H1 (cell line): ENCODE measurements at regions not wholly inside any gene's neighbourhood (a gene's known extent, or its start where the extent isn't known, plus 50 kb on each side); places are given as distances from the start of the nearest gene placed in this dataset.

ENCODE experiments used
- CTCF ChIA-PET: fragments of 300-600 bp; sonication (Branson Sonifier 250); formaldehyde crosslinking; loops from one replicate; lab custom pipeline; 2021; ENCODE audit not compliant: partially characterized antibody; lab: Charles Lee
- POLR2A ChIA-PET: fragments of 300-600 bp; sonication (Branson Sonifier 250); formaldehyde crosslinking; loops from one replicate; lab custom pipeline; 2021; ENCODE audit warnings: inconsistent platforms; ENCODE audit not compliant: partially characterized antibody; lab: Charles Lee
- DNase-seq, 2 experiments: peaks; one replicate each; pipeline versions ENCODE4 v3.0.0 to v3.0.0-alpha.2; 2010 to 2022; ENCODE audit warnings: low spot score in 2 of 2, low read depth in 1 of 2, mixed read lengths in 1 of 2
- FAIRE-seq: peaks from 2 replicates; lab custom pipeline; 2011; peaks lifted over from hg19 to GRCh38; lab: Jason Lieb, UNC
- H2AFZ ChIP-seq: 2 replicates; pipeline ENCODE4 v1.8.1; 2012; ENCODE audit warnings: low read length, inconsistent platforms
- H2AK5ac ChIP-seq: 2 replicates; pipeline ENCODE4 v1.6.1; 2013; ENCODE audit warnings: low read depth, low read length
- H2BK120ac ChIP-seq: replicated peaks from 2 replicates; pipeline ENCODE3; 2013; ENCODE audit warnings: low read depth, low read length, inconsistent platforms
- H2BK12ac ChIP-seq: 2 replicates; pipeline ENCODE4 v1.6.1; 2013; ENCODE audit warnings: low read depth, low read length
- H2BK15ac ChIP-seq: 2 replicates; pipeline ENCODE4 v1.6.1; 2013; ENCODE audit warnings: low read length
- H2BK20ac ChIP-seq: 2 replicates; pipeline ENCODE4 v1.6.1; 2013; ENCODE audit warnings: low read length
- H2BK5ac ChIP-seq: 2 replicates; pipeline ENCODE4 v1.6.1; 2013; ENCODE audit warnings: low read depth, low read length
- H3K14ac ChIP-seq: 2 replicates; pipeline ENCODE4 v1.6.1; 2013; ENCODE audit warnings: inconsistent platforms; ENCODE audit not compliant: insufficient read length
- H3K18ac ChIP-seq: 2 replicates; pipeline ENCODE4 v1.6.1; 2013; ENCODE audit warnings: low read length; ENCODE audit errors: extremely low read depth
- H3K23ac ChIP-seq: 2 replicates; pipeline ENCODE4 v1.6.1; 2013; ENCODE audit warnings: inconsistent platforms; ENCODE audit not compliant: insufficient read length
- H3K23me2 ChIP-seq: 2 replicates; pipeline ENCODE4 v1.6.1; 2013; ENCODE audit warnings: low read depth, low read length
- H3K27ac ChIP-seq: 2 replicates; pipeline ENCODE4 v1.6.1; 2011; ENCODE audit warnings: low read depth, low read length, inconsistent platforms
- H3K27me3 ChIP-seq, 4 experiments: replicated peaks in 1 of 4; 1 replicate in 1 of 4; 2 replicates in 3 of 4; pipeline versions ENCODE4 v1.6.1 to v1.8.1; 2011 to 2013; ENCODE audit warnings: low read length in 3 of 4, mild to moderate bottlenecking in 3 of 4, inconsistent platforms in 2 of 4, mixed read lengths in 2 of 4, moderate library complexity in 1 of 4; ENCODE audit not compliant: control insufficient read depth in 3 of 4, insufficient read depth in 3 of 4; ENCODE audit errors: extremely low read depth in 1 of 4
- H3K36me3 ChIP-seq, 4 experiments: 2 replicates each; pipeline versions ENCODE4 v1.6.1 to v1.8.1; 2011 to 2013; ENCODE audit warnings: mild to moderate bottlenecking in 4 of 4, low read length in 3 of 4, moderate library complexity in 2 of 4, control low read depth in 1 of 4, inconsistent platforms in 1 of 4; ENCODE audit not compliant: insufficient read depth in 4 of 4, control insufficient read depth in 2 of 4
- H3K4ac ChIP-seq: replicated peaks from 2 replicates; pipeline ENCODE3; 2013; ENCODE audit warnings: low read length, low read depth, mixed read lengths, inconsistent platforms; ENCODE audit not compliant: insufficient read length
- H3K4me1 ChIP-seq, 4 experiments: replicated peaks in 1 of 4; 1 replicate in 1 of 4; 2 replicates in 3 of 4; pipeline versions ENCODE4 v1.6.1 to v1.8.1; 2011 to 2013; ENCODE audit warnings: low read length in 3 of 4, inconsistent platforms in 2 of 4, mixed read lengths in 1 of 4; ENCODE audit not compliant: insufficient read depth in 4 of 4, control insufficient read depth in 3 of 4
- H3K4me2 ChIP-seq, 2 experiments: 2 replicates each; pipeline versions ENCODE4 v1.6.1 to v1.8.1; 2011 to 2013; ENCODE audit warnings: low read depth in 2 of 2, low read length in 2 of 2, control low read depth in 1 of 2, inconsistent platforms in 1 of 2, mild to moderate bottlenecking in 1 of 2; ENCODE audit not compliant: insufficient read depth in 1 of 2
- H3K4me3 ChIP-seq, 4 experiments: fragments of 200-600, 300-600 bp in 1 of 4; sonication (generic), shearing (Covaris generic), sonication (Bioruptor Twin) in 1 of 4; 2 replicates each; pipeline versions ENCODE4 v1.5.1 to v1.8.1; 2011 to 2016; ENCODE audit warnings: low read length in 4 of 4, low read depth in 3 of 4, control low read depth in 2 of 4, inconsistent platforms in 2 of 4, mild to moderate bottlenecking in 2 of 4, mixed read lengths in 1 of 4, moderate library complexity in 1 of 4; ENCODE audit not compliant: insufficient read depth in 2 of 4; ENCODE audit errors: extremely low read depth in 1 of 4
- H3K56ac ChIP-seq: replicated peaks from 2 replicates; pipeline ENCODE3; 2013; ENCODE audit warnings: low read depth, mild to moderate bottlenecking, mixed read lengths, low read length, inconsistent platforms; ENCODE audit not compliant: insufficient read length
- H3K79me1 ChIP-seq: 2 replicates; pipeline ENCODE4 v1.6.1; 2013; ENCODE audit warnings: low read depth, low read length, control low read depth
- H3K79me2 ChIP-seq, 2 experiments: 2 replicates each; pipeline versions ENCODE4 v1.6.1 to v1.8.1; 2012 to 2013; ENCODE audit warnings: low read length in 2 of 2, mild to moderate bottlenecking in 2 of 2, inconsistent platforms in 1 of 2; ENCODE audit not compliant: insufficient read depth in 2 of 2, control insufficient read depth in 1 of 2
- H3K9ac ChIP-seq, 4 experiments: replicated peaks in 1 of 4; 1 replicate in 1 of 4; 2 replicates in 3 of 4; pipeline versions ENCODE4 v1.6.1 to v1.8.1; 2011 to 2013; ENCODE audit warnings: low read depth in 3 of 4, low read length in 3 of 4, control low read depth in 2 of 4, mild to moderate bottlenecking in 2 of 4, moderate library complexity in 2 of 4, inconsistent platforms in 1 of 4; ENCODE audit errors: extremely low read depth in 1 of 4
- H3K9me3 ChIP-seq, 2 experiments: 2 replicates each; pipeline versions ENCODE4 v1.6.1 to v1.8.1; 2012 to 2013; ENCODE audit warnings: mild to moderate bottlenecking in 2 of 2, moderate library complexity in 2 of 2, control low read depth in 1 of 2, inconsistent platforms in 1 of 2, low read depth in 1 of 2, low read length in 1 of 2, mixed read lengths in 1 of 2; ENCODE audit not compliant: insufficient read depth in 2 of 2
- H4K20me1 ChIP-seq, 2 experiments: replicated peaks in 1 of 2; 2 replicates each; pipeline versions ENCODE3 to v1.8.1; 2011 to 2013; ENCODE audit warnings: inconsistent platforms in 2 of 2, low read length in 2 of 2, mild to moderate bottlenecking in 1 of 2; ENCODE audit not compliant: insufficient read depth in 2 of 2, control insufficient read depth in 1 of 2
- H4K5ac ChIP-seq: 2 replicates; pipeline ENCODE4 v1.6.1; 2013; ENCODE audit warnings: low read length, low read depth, mixed read lengths, inconsistent platforms; ENCODE audit not compliant: insufficient read length
- H4K8ac ChIP-seq: 2 replicates; pipeline ENCODE4 v1.8.0; 2013; ENCODE audit warnings: mild to moderate bottlenecking, moderate library complexity, low read length, inconsistent platforms; ENCODE audit not compliant: insufficient read depth; ENCODE audit errors: extremely low read depth
- H4K91ac ChIP-seq: replicated peaks from 2 replicates; pipeline ENCODE3; 2013; ENCODE audit warnings: low read length, mixed read lengths, inconsistent platforms; ENCODE audit not compliant: insufficient read length
- BACH1 ChIP-seq: IDR thresholded peaks from 2 replicates; pipeline ENCODE4 v1.6.1; 2012; ENCODE audit warnings: low read length, improper control_type of control experiment
- CBX5 ChIP-seq: fragments of 300-800, 300-1000 bp; sonication (generic); IDR thresholded peaks from 2 replicates; pipeline ENCODE4 v1.7.1; 2016; ENCODE audit warnings: antibody characterized with exemption, low read length, low read depth
- CREB1 ChIP-seq: IDR thresholded peaks from 2 replicates; pipeline ENCODE4 v1.6.1; 2012; ENCODE audit warnings: inconsistent platforms
- EP300 ChIP-seq, 2 experiments: IDR thresholded peaks; 1 replicate in 1 of 2; 2 replicates in 1 of 2; pipeline ENCODE4 v1.6.1; 2011 to 2012; ENCODE audit warnings: low read depth in 2 of 2, low read length in 2 of 2, mild to moderate bottlenecking in 2 of 2, borderline replicate concordance in 1 of 2, inconsistent platforms in 1 of 2, moderate library complexity in 1 of 2
- GABPA ChIP-seq: IDR thresholded peaks from 2 replicates; pipeline ENCODE4 v1.6.1; 2011; ENCODE audit warnings: mild to moderate bottlenecking, low read length, moderate library complexity, borderline replicate concordance; ENCODE audit not compliant: insufficient read depth
- JUN ChIP-seq: IDR thresholded peaks from 2 replicates; pipeline ENCODE4 v1.6.1; 2011; ENCODE audit warnings: low read depth, mild to moderate bottlenecking, improper control_type of control experiment, low read length
- KDM1A ChIP-seq: fragments of 200-600, 300-600 bp; sonication (generic); IDR thresholded peaks from 2 replicates; pipeline ENCODE4 v1.7.1; 2016; ENCODE audit warnings: mild to moderate bottlenecking, low read length, borderline replicate concordance
- NANOG ChIP-seq: IDR thresholded peaks from 2 replicates; pipeline ENCODE4 v1.6.1; 2011; ENCODE audit warnings: low read length, low read depth, mild to moderate bottlenecking, inconsistent platforms; ENCODE audit not compliant: insufficient read depth, poor library complexity, severe bottlenecking
- POLR2A ChIP-seq, 2 experiments: IDR thresholded peaks; 1 replicate in 1 of 2; 2 replicates in 1 of 2; pipeline ENCODE4 v1.6.1; 2011; ENCODE audit warnings: low read depth in 2 of 2, low read length in 2 of 2, mild to moderate bottlenecking in 2 of 2; ENCODE audit errors: control extremely low read depth in 1 of 2
- RNF2 ChIP-seq: fragments of 200-900, 300-1000 bp; sonication (generic); IDR thresholded peaks from 2 replicates; pipeline ENCODE4 v1.7.1; 2016; ENCODE audit warnings: borderline replicate concordance, low read depth, mild to moderate bottlenecking, antibody characterized with exemption, low read length; ENCODE audit not compliant: poor library complexity, severe bottlenecking; ENCODE audit errors: missing control alignments
- SIN3A ChIP-seq, 2 experiments: IDR thresholded peaks in 1 of 2; conservative IDR thresholded peaks in 1 of 2; 2 replicates each; pipeline ENCODE4 v1.6.1; 2011 to 2012; ENCODE audit warnings: low read length in 2 of 2, improper control_type of control experiment in 1 of 2, low read depth in 1 of 2, mild to moderate bottlenecking in 1 of 2
- SP1 ChIP-seq: IDR thresholded peaks from 2 replicates; pipeline ENCODE4 v1.6.1; 2011; ENCODE audit warnings: low read depth, low read length
- SUZ12 ChIP-seq: fragments of 200-600 bp; sonication (generic); IDR thresholded peaks from 2 replicates; pipeline ENCODE4 v1.6.1; 2012; ENCODE audit warnings: mild to moderate bottlenecking, inconsistent platforms, low read length, moderate library complexity, mixed read lengths
- TEAD4 ChIP-seq: IDR thresholded peaks from 2 replicates; pipeline ENCODE4 v1.6.1; 2012; ENCODE audit warnings: low read depth, low read length, inconsistent platforms, mixed read lengths
- YY1 ChIP-seq: IDR thresholded peaks from 2 replicates; pipeline ENCODE4 v1.6.1; 2011; ENCODE audit warnings: low read depth, mild to moderate bottlenecking, low read length
- WGBS, 2 experiments: shearing (Covaris generic) in 1 of 2; methylation state at CpG; one replicate each; pipeline versions ENCODE4 v1.1.6 to v1.1.7; 2013 to 2015; ENCODE audit warnings: low lambda C conversion rate in 2 of 2, mixed read lengths in 2 of 2, inconsistent platforms in 1 of 2, low coverage in 1 of 2, missing lambda C conversion rate in 1 of 2; ENCODE audit not compliant: insufficient replicate concordance in 2 of 2, insufficient coverage in 1 of 2, insufficient read length in 1 of 2; ENCODE audit errors: extremely low coverage in 1 of 2, missing lambda C conversion rate in 1 of 2; 5-methylcytosine and 5-hydroxymethylcytosine counted together

DNA sequence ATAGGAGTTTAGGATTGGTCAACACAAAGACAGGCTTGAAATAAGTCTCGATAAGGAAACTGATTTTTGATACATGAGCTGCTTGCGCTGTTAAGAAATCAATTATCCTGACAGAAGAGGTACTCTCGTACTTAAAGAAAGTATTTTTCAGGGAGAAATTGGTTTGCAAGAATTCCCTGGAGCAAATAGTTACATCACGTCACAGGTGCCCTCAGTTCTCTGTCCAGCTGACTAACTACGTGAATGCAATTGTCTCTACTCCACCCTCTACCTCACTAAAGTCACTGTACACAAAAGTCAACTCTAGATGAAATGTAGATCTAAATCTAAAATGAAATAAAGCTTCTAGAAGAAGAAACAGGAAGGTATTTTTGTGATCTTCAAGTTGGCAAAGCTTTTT, 130.6 kb upstream of the KCNJ16 start:
- Histone ChIP-seq H3K9me3 (no peaks in the 10 kb centered on the region), H4K5ac (no peak overlapping the region), H3K27me3 (no peaks in the 10 kb centered on the region), H2BK20ac (no peak overlapping the region), H4K20me1 (no peaks in the 10 kb centered on the region), H2AFZ (no peak overlapping the region), H4K8ac (no peak overlapping the region), H4K91ac (no peak overlapping the region), H3K18ac (no peak overlapping the region), H3K79me1 (no peaks in the 10 kb centered on the region), H2BK12ac (no peak overlapping the region), H2BK120ac (no peak overlapping the region), H2AK5ac (no peak overlapping the region), H3K23ac (no peak overlapping the region), H3K4me2 (no peak overlapping the region), H3K9ac (no peak overlapping the region), H3K27ac (no peak overlapping the region), H3K56ac (no peak overlapping the region), H3K4me1 (no peaks in the 10 kb centered on the region), H3K14ac (no peak overlapping the region), H3K79me2 (no peaks in the 10 kb centered on the region), H3K23me2 (no peaks in the 10 kb centered on the region), H3K4me3 (no peak overlapping the region), H2BK5ac (no peak overlapping the region), H3K36me3 (no peaks in the 10 kb centered on the region), H2BK15ac (no peak overlapping the region), H3K4ac (no peak overlapping the region)
- DNase-seq = no peak
- CTCF ChIA-PET = no interaction called here
- POLR2A ChIA-PET = interaction anchor here (0.7 kb wide), 1 partner anchor 86 kb away, joined by 3 read pairs; no protein-coding TSS in a partner anchor
- 91% methylated on average over 5 of the region's 5 CpGs; no CpG with 5 or more reads in 1 of the 2 experiments for WGBS, 2 experiments
- FAIRE-seq = no peak
- TF ChIP-seq YY1 = no peak
- no peak for TF ChIP-seq GABPA
- no peak for TF ChIP-seq TEAD4
- no peak for TF ChIP-seq SP1
- no peak for TF ChIP-seq EP300 (IDR thresholded peaks at IDR 0.05; ENCODE audit: borderline replicate concordance in 1 of 2, low read depth in 2 of 2, low read length in 2 of 2)
- no peak for TF ChIP-seq SUZ12
- TF ChIP-seq POLR2A (IDR thresholded peaks at IDR 0.05; ENCODE audit: control extremely low read depth in 1 of 2, low read depth in 2 of 2, low read length in 2 of 2) = no peak
- no peak for TF ChIP-seq NANOG
- no peak for TF ChIP-seq CBX5
- TF ChIP-seq RNF2 = no peak
- no peak for TF ChIP-seq CREB1
- no peak for TF ChIP-seq BACH1
- TF ChIP-seq KDM1A = no peak
- TF ChIP-seq SIN3A (conservative IDR thresholded peaks at IDR 0.05 in 1 of 2, IDR thresholded peaks at IDR 0.05 in 1 of 2; ENCODE audit: low read depth in 1 of 2, low read length in 2 of 2) = no peak
- TF ChIP-seq JUN = no peak
